ENCODE measurements at regions not wholly inside any gene's neighbourhood (a gene's known extent, or its start where the extent isn't known, plus 50 kb on each side); places are given as distances from the start of the nearest gene placed in this dataset.

DNA sequence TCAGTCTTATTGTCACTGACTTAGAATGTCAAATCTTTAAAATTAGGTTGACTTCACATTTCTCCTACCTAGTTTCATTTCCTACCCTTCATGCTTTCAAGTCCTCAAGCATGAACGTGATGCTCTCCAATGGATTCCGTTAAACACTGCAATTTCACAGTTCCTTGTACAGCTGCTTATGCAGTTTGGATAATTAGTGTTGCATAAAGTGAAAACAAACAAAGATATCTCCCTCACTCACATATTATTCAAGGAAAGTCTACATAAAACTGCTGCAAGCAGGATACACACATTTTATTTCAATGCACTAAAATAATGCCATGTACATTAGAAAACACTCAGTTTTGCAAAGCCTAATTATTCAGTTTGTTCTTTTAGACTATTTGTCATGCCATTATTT, 214.0 kb downstream of the CRPPA start:
- no peak for DNase-seq (ENCODE audit: low read depth)
- no peak overlapping the region for H3K4me3 ChIP-seq (ENCODE audit: low read depth, low read length)
- TF ChIP-seq, protein P1, sequence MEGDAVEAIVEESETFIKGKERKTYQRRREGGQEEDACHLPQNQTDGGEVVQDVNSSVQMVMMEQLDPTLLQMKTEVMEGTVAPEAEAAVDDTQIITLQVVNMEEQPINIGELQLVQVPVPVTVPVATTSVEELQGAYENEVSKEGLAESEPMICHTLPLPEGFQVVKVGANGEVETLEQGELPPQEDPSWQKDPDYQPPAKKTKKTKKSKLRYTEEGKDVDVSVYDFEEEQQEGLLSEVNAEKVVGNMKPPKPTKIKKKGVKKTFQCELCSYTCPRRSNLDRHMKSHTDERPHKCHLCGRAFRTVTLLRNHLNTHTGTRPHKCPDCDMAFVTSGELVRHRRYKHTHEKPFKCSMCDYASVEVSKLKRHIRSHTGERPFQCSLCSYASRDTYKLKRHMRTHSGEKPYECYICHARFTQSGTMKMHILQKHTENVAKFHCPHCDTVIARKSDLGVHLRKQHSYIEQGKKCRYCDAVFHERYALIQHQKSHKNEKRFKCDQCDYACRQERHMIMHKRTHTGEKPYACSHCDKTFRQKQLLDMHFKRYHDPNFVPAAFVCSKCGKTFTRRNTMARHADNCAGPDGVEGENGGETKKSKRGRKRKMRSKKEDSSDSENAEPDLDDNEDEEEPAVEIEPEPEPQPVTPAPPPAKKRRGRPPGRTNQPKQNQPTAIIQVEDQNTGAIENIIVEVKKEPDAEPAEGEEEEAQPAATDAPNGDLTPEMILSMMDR (IDR thresholded peaks at IDR 0.05; ENCODE audit: insufficient read depth, low read depth, low read length), result no peak

DNA sequence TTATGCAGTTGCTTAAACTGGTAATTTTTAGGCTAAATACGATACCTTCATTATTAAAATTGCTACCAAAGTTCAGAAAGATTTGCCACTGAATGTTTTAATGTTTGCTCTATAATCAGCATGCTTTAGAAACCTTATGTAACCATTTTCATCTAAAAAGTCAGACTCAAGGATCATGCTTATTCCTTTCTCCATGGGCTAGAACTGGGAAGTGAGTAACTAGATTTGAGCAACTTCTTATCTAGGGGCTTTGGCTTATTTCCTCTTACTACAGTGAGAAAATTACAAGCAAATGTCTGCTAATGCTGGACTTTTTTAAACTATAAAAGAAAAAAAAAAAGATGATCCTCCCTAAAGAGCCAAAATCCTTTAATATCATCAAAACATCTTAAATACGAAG, 215.9 kb downstream of the CRPPA start:
- TF ChIP-seq, protein P1 (IDR thresholded peaks at IDR 0.05; ENCODE audit: insufficient read depth, low read depth, low read length), result no peak
- no peak overlapping the region for H3K4me3 ChIP-seq (ENCODE audit: low read depth, low read length)
- no peak for DNase-seq (ENCODE audit: low read depth)

GRCh38 chr7:16204953-16205352, 216.4 kb downstream of the CRPPA start:
- no peak overlapping the region for H3K4me3 ChIP-seq (ENCODE audit: low read depth, low read length)
- TF ChIP-seq, protein P1 (IDR thresholded peaks at IDR 0.05; ENCODE audit: insufficient read depth, low read depth, low read length), result no peak
- DNase-seq (ENCODE audit: low read depth), result no peak

- no peak for DNase-seq (ENCODE audit: low read depth)
- TF ChIP-seq, protein P1 (IDR thresholded peaks at IDR 0.05; ENCODE audit: insufficient read depth, low read depth, low read length), result no peak
- no peak overlapping the region for H3K4me3 ChIP-seq (ENCODE audit: low read depth, low read length)
These were observed 218.3 kb downstream of the CRPPA start for GRCh38 chr7:16203065-16203464.

DNA sequence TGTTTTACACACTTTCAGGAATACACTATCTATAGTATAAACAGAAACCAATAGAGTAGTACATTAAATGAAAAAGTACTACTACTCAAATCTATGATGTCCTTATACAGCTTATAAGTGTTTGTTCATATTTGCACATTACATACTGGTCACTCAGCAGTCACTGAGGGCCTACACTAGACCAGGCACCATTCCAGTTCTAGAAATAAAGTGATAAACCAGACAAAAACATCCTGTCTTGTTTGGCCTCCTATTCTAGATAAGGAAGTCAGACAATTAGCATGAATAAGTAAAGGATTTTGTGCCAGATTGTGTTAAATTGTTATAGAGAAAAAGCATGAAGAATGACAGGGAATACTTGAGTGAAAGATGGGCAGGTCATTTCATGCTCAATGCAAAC, 219.0 kb downstream of the CRPPA start:
- TF ChIP-seq, protein P1 (IDR thresholded peaks at IDR 0.05; ENCODE audit: insufficient read depth, low read depth, low read length), result no peak
- no peak overlapping the region for H3K4me3 ChIP-seq (ENCODE audit: low read depth, low read length)
- DNase-seq (ENCODE audit: low read depth), result no peak

GRCh38 chr7:16200591-16200990, 220.7 kb downstream of the CRPPA start:
- TF ChIP-seq, protein P1 (IDR thresholded peaks at IDR 0.05; ENCODE audit: insufficient read depth, low read depth, low read length), result no peak
- DNase-seq (ENCODE audit: low read depth), result no peak
- no peak overlapping the region for H3K4me3 ChIP-seq (ENCODE audit: low read depth, low read length)

DNA sequence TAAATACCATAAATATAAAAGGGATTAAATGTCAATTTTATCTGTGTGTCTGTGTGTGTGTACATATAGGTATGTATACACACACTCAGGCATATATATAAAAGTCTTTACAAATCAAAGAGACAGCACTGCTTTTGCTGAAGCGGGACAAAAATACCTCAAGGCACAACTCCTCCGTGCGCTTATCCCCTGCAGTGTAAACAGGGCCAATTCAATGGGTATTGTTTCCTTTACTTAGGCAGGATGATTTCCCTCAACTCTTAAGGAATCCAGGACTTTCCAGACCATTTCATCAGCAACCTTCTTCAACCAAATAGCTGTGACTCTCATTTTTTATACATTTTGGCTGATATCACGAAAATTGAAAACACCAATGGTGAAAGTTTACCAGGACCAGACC, 227.7 kb downstream of the CRPPA start:
- H3K4me3 ChIP-seq (ENCODE audit: low read depth, low read length), result no peak overlapping the region
- TF ChIP-seq, protein P1 (IDR thresholded peaks at IDR 0.05; ENCODE audit: insufficient read depth, low read depth, low read length), result no peak
- no peak for DNase-seq (ENCODE audit: low read depth)

Measured in fibroblast of villous mesenchyme (primary cell).